ENCODE measurements at regions not wholly inside any gene's neighbourhood (a gene's known extent, or its start where the extent isn't known, plus 50 kb on each side); places are given as distances from the start of the nearest gene placed in this dataset.

GRCh38 chr6:105894556-105894955 lies 191.6 kb upstream of the PRDM1 start:
- no peak for DNase-seq
- no peaks in the 10 kb centered on the region for H3K9me3 Mint-ChIP-seq

GRCh38 chr6:105893741-105894140 lies 192.4 kb upstream of the PRDM1 start:
- ATAC-seq (no peak), DNase-seq (no peak)
- H3K4me3 ChIP-seq (ENCODE audit: low read length) = no peak overlapping the region
- H3K27me3 ChIP-seq (ENCODE audit: control insufficient read depth, insufficient read depth, low read length) = no peaks in the 10 kb centered on the region
- H3K4me1 ChIP-seq (ENCODE audit: control insufficient read depth, insufficient read depth, low read length) = no peaks in the 10 kb centered on the region
- 72% methylated on average over 7 of the region's 7 CpGs for WGBS (ENCODE audit: insufficient coverage)
- peaks cover 11% of the 10 kb centered on the region in 2 donors for H3K27me3 Mint-ChIP-seq (ENCODE audit: low read depth in 2 of 2)
- no peaks in the 10 kb centered on the region for H3K4me1 Mint-ChIP-seq
- H3K9me3 Mint-ChIP-seq = no peaks in the 10 kb centered on the region
- no peak for TF ChIP-seq CTCF (IDR thresholded peaks at IDR 0.05)
- H3K4me3 Mint-ChIP-seq = no peak overlapping the region
- H3K9me3 ChIP-seq (ENCODE audit: control insufficient read depth, insufficient read depth, low read length) = no peaks in the 10 kb centered on the region
- intact Hi-C loops (cut with micrococcal nuclease) = no loop called here
- H3K36me3 ChIP-seq (ENCODE audit: control insufficient read depth, insufficient read depth, low read length) = no peaks in the 10 kb centered on the region
- H3K27ac ChIP-seq (ENCODE audit: low read length) = no peak overlapping the region
- no peaks in the 10 kb centered on the region for H3K36me3 Mint-ChIP-seq
- no peak overlapping the region for H3K27ac Mint-ChIP-seq

More at GRCh38 chr6:105894556-105894955, 191.6 kb upstream of the PRDM1 start:
- no peak for ATAC-seq
- Mint-ChIP-seq H3K4me1 (peaks cover 0 to under 1% of the 10 kb centered on the region in 2 donors), H3K36me3 (no peaks in the 10 kb centered on the region), H3K27me3 (ENCODE audit: low read depth in 2 of 2) (peaks cover 11 to 13% of the 10 kb centered on the region in 2 donors), H3K27ac (no peak overlapping the region), H3K4me3 (no peak overlapping the region)
- no peak overlapping the region for H3K27ac ChIP-seq (ENCODE audit: low read length)
- H3K27me3 ChIP-seq (ENCODE audit: control insufficient read depth, insufficient read depth, low read length) = no peaks in the 10 kb centered on the region
- no peaks in the 10 kb centered on the region for H3K9me3 ChIP-seq (ENCODE audit: control insufficient read depth, insufficient read depth, low read length)
- WGBS (ENCODE audit: insufficient coverage) = 93% methylated on average over 1 of the region's 1 CpG
- H3K36me3 ChIP-seq (ENCODE audit: control insufficient read depth, insufficient read depth, low read length) = no peaks in the 10 kb centered on the region
- no peak overlapping the region for H3K4me3 ChIP-seq (ENCODE audit: low read length)
- intact Hi-C loops (cut with micrococcal nuclease) = no loop called here
- no peak for TF ChIP-seq CTCF (IDR thresholded peaks at IDR 0.05)
- H3K4me1 ChIP-seq (ENCODE audit: control insufficient read depth, insufficient read depth, low read length) = no peaks in the 10 kb centered on the region

GRCh38 chr6:105892577-105893262 lies 193.4 kb upstream of the PRDM1 start:
- Histone ChIP-seq H3K27ac (ENCODE audit: low read length) (no peak overlapping the region), H3K4me1 (ENCODE audit: control insufficient read depth, insufficient read depth, low read length) (no peaks in the 10 kb centered on the region), H3K27me3 (ENCODE audit: control insufficient read depth, insufficient read depth, low read length) (no peaks in the 10 kb centered on the region), H3K9me3 (ENCODE audit: control insufficient read depth, insufficient read depth, low read length) (no peaks in the 10 kb centered on the region), H3K4me3 (ENCODE audit: low read length) (no peak overlapping the region), H3K36me3 (ENCODE audit: control insufficient read depth, insufficient read depth, low read length) (no peaks in the 10 kb centered on the region)
- DNase-seq (no peak), ATAC-seq (peak in 1 of 3 donors; percentile 46)
- Mint-ChIP-seq H3K27ac (no peak overlapping the region), H3K4me3 (no peak overlapping the region), H3K9me3 (no peaks in the 10 kb centered on the region), H3K36me3 (no peaks in the 10 kb centered on the region), H3K4me1 (peaks cover 0 to 2% of the 10 kb centered on the region in 2 donors), H3K27me3 (ENCODE audit: low read depth in 2 of 2) (peaks cover 11% of the 10 kb centered on the region in 2 donors)
- TF ChIP-seq CTCF (IDR thresholded peaks at IDR 0.05) = no peak
- 36% methylated on average over 3 of the region's 3 CpGs for WGBS (ENCODE audit: insufficient coverage)
- intact Hi-C loops (cut with micrococcal nuclease) = no loop called here

Data from natural killer cell (primary cell).